IMR-90 (cell line): ENCODE measurements at regions not wholly inside any gene's neighbourhood (a gene's known extent, or its start where the extent isn't known, plus 50 kb on each side); places are given as distances from the start of the nearest gene placed in this dataset.

Experiments
- ATAC-seq: fragments of 200-7000 bp; cut with Tn5 transposase; 2 replicates; pipeline ENCODE4 v1.9.1; 2020; ENCODE audit warnings: low read depth, mild to moderate bottlenecking, moderate library complexity
- BruUV-seq: library from RNA; stranded (reverse); fragments of 400-500 nt; replicated peaks from 2 replicates; lab custom pipeline; 2021; lab: Mats Ljungman, UMichigan
- CTCF ChIA-PET: fragments of 300-600 bp; formaldehyde crosslinking; extraction: SDS; loops from one replicate; lab custom pipeline; 2021; ENCODE audit warnings: antibody characterized with exemption; lab: Yijun Ruan, JAX
- POLR2A ChIA-PET: fragments of 300-600 bp; sonication (Branson Sonifier 250); formaldehyde crosslinking; loops from one replicate; lab custom pipeline; 2022; ENCODE audit warnings: antibody characterized with exemption; ENCODE audit not compliant: unreplicated experiment; lab: Charles Lee
- DNase-seq: peaks from one replicate; pipeline ENCODE4 v3.0.0; 2013
- H2AFZ ChIP-seq: replicated peaks from 2 replicates; pipeline ENCODE3; 2013; ENCODE audit warnings: low read length, mild to moderate bottlenecking; ENCODE audit not compliant: poor library complexity
- H2AK5ac ChIP-seq: 2 replicates; pipeline ENCODE4 v1.6.1; 2013; ENCODE audit warnings: low read depth, low read length, inconsistent platforms
- H2AK9ac ChIP-seq: replicated peaks from 2 replicates; pipeline ENCODE3; 2013; ENCODE audit warnings: mild to moderate bottlenecking, low read depth, low read length, moderate library complexity; ENCODE audit not compliant: poor library complexity
- H2BK120ac ChIP-seq: 2 replicates; pipeline ENCODE4 v1.6.1; 2013; ENCODE audit warnings: low read depth, low read length, inconsistent platforms
- H2BK15ac ChIP-seq: 3 replicates; pipeline ENCODE4 v1.6.1; 2013; ENCODE audit warnings: low read depth, low read length, inconsistent platforms
- H2BK20ac ChIP-seq: 2 replicates; pipeline ENCODE4 v1.6.1; 2013; ENCODE audit warnings: low read depth, mild to moderate bottlenecking, inconsistent platforms, low read length, moderate library complexity
- H2BK5ac ChIP-seq: 2 replicates; pipeline ENCODE4 v1.6.1; 2013; ENCODE audit warnings: mild to moderate bottlenecking, low read depth, low read length, inconsistent platforms; ENCODE audit not compliant: poor library complexity, severe bottlenecking
- H3K14ac ChIP-seq: replicated peaks from 2 replicates; pipeline ENCODE4 v1.6.1; 2013; ENCODE audit warnings: low read depth, low read length, inconsistent platforms
- H3K18ac ChIP-seq: 2 replicates; pipeline ENCODE4 v1.6.1; 2013; ENCODE audit warnings: low read depth, low read length, control low read depth
- H3K23ac ChIP-seq: 2 replicates; pipeline ENCODE4 v1.6.1; 2013; ENCODE audit warnings: low read depth, low read length, inconsistent platforms
- H3K27ac ChIP-seq: 2 replicates; pipeline ENCODE4 v1.5.1; 2013; ENCODE audit warnings: mild to moderate bottlenecking, control low read depth, low read length; ENCODE audit not compliant: insufficient read depth
- H3K27me3 ChIP-seq: 2 replicates; pipeline ENCODE4 v1.6.1; 2013; ENCODE audit warnings: low read length; ENCODE audit not compliant: control insufficient read depth, insufficient read depth
- H3K36me3 ChIP-seq: 2 replicates; pipeline ENCODE4 v1.6.1; 2013; ENCODE audit warnings: low read length, mixed read lengths; ENCODE audit not compliant: control insufficient read depth, insufficient read depth
- H3K4ac ChIP-seq: 2 replicates; pipeline ENCODE4 v1.6.1; 2013; ENCODE audit warnings: low read depth, low read length, inconsistent platforms
- H3K4me1 ChIP-seq: 2 replicates; pipeline ENCODE4 v1.6.1; 2013; ENCODE audit warnings: low read length, mixed read lengths; ENCODE audit not compliant: control insufficient read depth, insufficient read depth
- H3K4me2 ChIP-seq: 2 replicates; pipeline ENCODE4 v1.6.1; 2013; ENCODE audit warnings: low read depth, mild to moderate bottlenecking, control low read depth, low read length, moderate library complexity
- H3K4me3 ChIP-seq: 2 replicates; pipeline ENCODE4 v1.5.1; 2013; ENCODE audit warnings: low read depth, mild to moderate bottlenecking, control low read depth, low read length, moderate library complexity; ENCODE audit not compliant: insufficient read depth
- H3K56ac ChIP-seq: 2 replicates; pipeline ENCODE4 v1.6.1; 2013; ENCODE audit warnings: low read length, inconsistent platforms; ENCODE audit not compliant: insufficient read depth; ENCODE audit errors: extremely low read depth
- H3K79me1 ChIP-seq, 2 experiments: 2 replicates each; pipeline ENCODE4 v1.6.1; 2013; ENCODE audit warnings: low read length in 2 of 2, inconsistent platforms in 1 of 2, low read depth in 1 of 2
- H3K9ac ChIP-seq: 2 replicates; pipeline ENCODE4 v1.6.1; 2013; ENCODE audit warnings: low read depth, low read length, control low read depth
- H3K9me1 ChIP-seq: 2 replicates; pipeline ENCODE4 v1.6.1; 2013; ENCODE audit warnings: low read length, inconsistent platforms; ENCODE audit not compliant: insufficient read depth
- H3K9me3 ChIP-seq: 2 replicates; pipeline ENCODE4 v1.6.1; 2013; ENCODE audit warnings: low read length; ENCODE audit not compliant: control insufficient read depth, insufficient read depth
- H4K20me1 ChIP-seq: 2 replicates; pipeline ENCODE4 v1.6.1; 2013; ENCODE audit warnings: low read length, inconsistent platforms; ENCODE audit not compliant: insufficient read depth
- H4K5ac ChIP-seq: 2 replicates; pipeline ENCODE4 v1.6.1; 2013; ENCODE audit warnings: mild to moderate bottlenecking, low read depth, low read length, control low read depth
- H4K8ac ChIP-seq, 2 experiments: 2 replicates each; pipeline ENCODE4 v1.6.1; 2013; ENCODE audit warnings: low read depth in 2 of 2, low read length in 2 of 2, control low read depth in 1 of 2, inconsistent platforms in 1 of 2
- H4K91ac ChIP-seq: 2 replicates; pipeline ENCODE4 v1.6.1; 2013; ENCODE audit warnings: low read depth, low read length, inconsistent platforms; ENCODE audit not compliant: insufficient read depth
- CEBPB ChIP-seq: IDR thresholded peaks from 2 replicates; pipeline ENCODE4 v1.6.1; 2012; ENCODE audit warnings: low read depth, low read length, improper control_type of control experiment
- MAFK ChIP-seq: IDR thresholded peaks from 2 replicates; pipeline ENCODE4 v1.6.1; 2012; ENCODE audit warnings: low read depth, low read length, improper control_type of control experiment
- NFE2L2 ChIP-seq: fragments of 150-350 bp; IDR thresholded peaks from 2 replicates; pipeline ENCODE4 v1.6.1; 2016; ENCODE audit warnings: low read depth, mild to moderate bottlenecking, low read length
- SMC3 ChIP-seq: fragments of 150-350 bp; IDR thresholded peaks from 2 replicates; pipeline ENCODE4 v1.6.1; 2016; ENCODE audit warnings: low read depth, mild to moderate bottlenecking, antibody characterized with exemption, low read length, moderate library complexity
- whole genome bisulfite sequencing, 2 experiments: methylation state at CpG; one replicate each; pipeline versions ENCODE4 v1.1.5 to v1.1.7; 2013; ENCODE audit warnings: missing lambda C conversion rate in 2 of 2; ENCODE audit not compliant: insufficient read length in 1 of 2; ENCODE audit errors: extremely low coverage in 2 of 2; 5-methylcytosine and 5-hydroxymethylcytosine counted together
- dilution Hi-C: fragments of 300-500 bp; cut with HindIII; formaldehyde crosslinking; loops from one replicate; pipeline ENCODE4 v1.14.3; 2018; ENCODE audit warnings: low sequenced_read_pairs; ENCODE audit not compliant: unreplicated experiment
- in situ Hi-C: fragments of 300-500 bp; cut with MboI; formaldehyde crosslinking; loops from 3 replicates; pipeline ENCODE4 v1.14.3; 2019; ENCODE audit warnings: low sequenced_read_pairs, inconsistent platforms, mixed read lengths
- intact Hi-C: fragments of 100-400 bp; cut with micrococcal nuclease; formaldehyde crosslinking; loops from 2 replicates; pipeline ENCODE4 v1.10.0; 2022

- Histone ChIP-seq H2AFZ (no peak overlapping the region), H3K27me3 (no peaks in the 10 kb centered on the region), H3K14ac (no peak overlapping the region), H2AK9ac (no peak overlapping the region), H4K5ac (no peak overlapping the region), H2BK5ac (no peak overlapping the region), H4K8ac (no peak overlapping the region), H2BK120ac (no peak overlapping the region), H3K4me2 (no peak overlapping the region), H3K36me3 (no peaks in the 10 kb centered on the region), H4K91ac (no peak overlapping the region), H3K4me1 (no peaks in the 10 kb centered on the region), H3K27ac (no peak overlapping the region), H2BK20ac (no peak overlapping the region), H3K79me1 (no peaks in the 10 kb centered on the region), H3K4me3 (no peak overlapping the region), H2BK15ac (no peak overlapping the region), H4K20me1 (no peaks in the 10 kb centered on the region), H3K9ac (no peak overlapping the region), H3K18ac (no peak overlapping the region), H3K23ac (no peak overlapping the region), H3K56ac (no peak overlapping the region), H3K4ac (no peak overlapping the region), H3K9me3 (peaks cover 4% of the 10 kb centered on the region), H2AK5ac (no peak overlapping the region), H3K9me1 (no peaks in the 10 kb centered on the region)
- CTCF ChIA-PET: no interaction called here
- dilution Hi-C loops: no loop called here
- no peak for TF ChIP-seq MAFK
- TF ChIP-seq CEBPB: no peak
- no peak for TF ChIP-seq SMC3
- no peak for TF ChIP-seq NFE2L2
- no TSS peak for BruUV-seq
- no CpG with 5 or more reads among the region's 1 CpG for WGBS, 2 experiments
- POLR2A ChIA-PET: no interaction called here
- in situ Hi-C loops: no loop called here
- no peak for ATAC-seq
- DNase-seq: no peak
- intact Hi-C loops: no loop called here
Measured at GRCh38 chr18:52287151-52287550, 52.8 kb upstream of the DCC start.
